NCI-H1694 treated with DMSO at 0.1 percent for 48 hours (cell line): ENCODE measurements at regions not wholly inside any gene's neighbourhood (a gene's known extent, or its start where the extent isn't known, plus 50 kb on each side); places are given as distances from the start of the nearest gene placed in this dataset.
"Not testable (repeated sequence)": the region's sequence is repeated elsewhere in the genome, so short reads cannot be mapped to it uniquely, and the experiment has no call there.

Source experiments
- DNase-seq: peaks from one replicate; lab custom pipeline; 2025; lab: John Stamatoyannopoulos, UW

GRCh38 chrX:117843749-117844148 is 272.9 kb downstream of the KLHL13 start:
- DNase-seq, result no peak

- no peak for DNase-seq
Observed at GRCh38 chrX:117840645-117841044, 276.0 kb downstream of the KLHL13 start.

- DNase-seq, result no peak
Observed at GRCh38 chrX:117839544-117839943, 277.1 kb downstream of the KLHL13 start.

GRCh38 chrX:117838581-117839331 is 277.9 kb downstream of the KLHL13 start:
- no peak for DNase-seq

GRCh38 chrX:117835034-117835433 is 281.6 kb downstream of the KLHL13 start:
- no peak for DNase-seq

GRCh38 chrX:117834076-117834475 is 282.5 kb downstream of the KLHL13 start:
- DNase-seq, result no peak

- not testable (repeated sequence) for DNase-seq
Observed at GRCh38 chrX:117821472-117821871, 295.1 kb downstream of the KLHL13 start.

GRCh38 chrX:117808426-117808825 is 308.2 kb downstream of the KLHL13 start:
- DNase-seq, result no peak

GRCh38 chrX:117803463-117803862 is 313.1 kb downstream of the KLHL13 start:
- no peak for DNase-seq

GRCh38 chrX:117788339-117788738 is 328.3 kb downstream of the KLHL13 start:
- no peak for DNase-seq

GRCh38 chrX:117771384-117771783 is 345.2 kb downstream of the KLHL13 start:
- DNase-seq, result no peak

GRCh38 chrX:117768861-117769604 is 347.6 kb downstream of the KLHL13 start:
- DNase-seq, result no peak

GRCh38 chrX:117765211-117765610 is 351.4 kb downstream of the KLHL13 start:
- no peak for DNase-seq

GRCh38 chrX:117752745-117753144 is 363.9 kb downstream of the KLHL13 start:
- DNase-seq, result no peak

- no peak for DNase-seq
Observed at GRCh38 chrX:117751155-117751554, 365.5 kb downstream of the KLHL13 start.

GRCh38 chrX:117744958-117745357 is 371.7 kb downstream of the KLHL13 start:
- no peak for DNase-seq

GRCh38 chrX:117743469-117744251 is 372.9 kb downstream of the KLHL13 start:
- DNase-seq, result peak; percentile 0

- no peak for DNase-seq
Observed at GRCh38 chrX:117713411-117713810, 403.2 kb downstream of the KLHL13 start.

- no peak for DNase-seq
Observed at GRCh38 chrX:117711782-117712181, 404.8 kb downstream of the KLHL13 start.

GRCh38 chrX:117707948-117708743 is 408.5 kb downstream of the KLHL13 start:
- DNase-seq, result no peak

GRCh38 chrX:117701050-117701449 is 415.6 kb downstream of the KLHL13 start:
- no peak for DNase-seq

GRCh38 chrX:117689956-117690355 is 426.7 kb downstream of the KLHL13 start:
- DNase-seq, result no peak
